ENCODE measurements at regions not wholly inside any gene's neighbourhood (a gene's known extent, or its start where the extent isn't known, plus 50 kb on each side); places are given as distances from the start of the nearest gene placed in this dataset.

DNA sequence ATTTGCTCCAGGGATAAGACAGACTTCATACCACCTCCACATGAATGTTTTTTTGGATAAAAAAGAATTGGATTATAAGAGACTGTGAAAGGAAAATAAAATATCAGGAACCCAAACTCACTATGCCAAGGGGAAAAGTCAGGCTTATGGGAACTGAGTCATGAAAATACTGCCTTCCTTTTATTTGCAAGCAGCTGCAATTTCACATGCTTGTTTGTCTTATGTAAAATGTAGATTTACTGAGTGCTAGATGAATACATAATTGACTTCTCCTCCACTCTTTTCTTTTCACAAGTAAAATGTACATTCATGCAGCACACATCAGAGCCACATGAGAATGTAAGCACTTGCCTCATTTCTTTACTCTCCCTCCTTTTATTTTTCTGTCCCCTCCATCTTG is 940.8 kb upstream of the MBL2 start:
- TF ChIP-seq, protein P1, sequence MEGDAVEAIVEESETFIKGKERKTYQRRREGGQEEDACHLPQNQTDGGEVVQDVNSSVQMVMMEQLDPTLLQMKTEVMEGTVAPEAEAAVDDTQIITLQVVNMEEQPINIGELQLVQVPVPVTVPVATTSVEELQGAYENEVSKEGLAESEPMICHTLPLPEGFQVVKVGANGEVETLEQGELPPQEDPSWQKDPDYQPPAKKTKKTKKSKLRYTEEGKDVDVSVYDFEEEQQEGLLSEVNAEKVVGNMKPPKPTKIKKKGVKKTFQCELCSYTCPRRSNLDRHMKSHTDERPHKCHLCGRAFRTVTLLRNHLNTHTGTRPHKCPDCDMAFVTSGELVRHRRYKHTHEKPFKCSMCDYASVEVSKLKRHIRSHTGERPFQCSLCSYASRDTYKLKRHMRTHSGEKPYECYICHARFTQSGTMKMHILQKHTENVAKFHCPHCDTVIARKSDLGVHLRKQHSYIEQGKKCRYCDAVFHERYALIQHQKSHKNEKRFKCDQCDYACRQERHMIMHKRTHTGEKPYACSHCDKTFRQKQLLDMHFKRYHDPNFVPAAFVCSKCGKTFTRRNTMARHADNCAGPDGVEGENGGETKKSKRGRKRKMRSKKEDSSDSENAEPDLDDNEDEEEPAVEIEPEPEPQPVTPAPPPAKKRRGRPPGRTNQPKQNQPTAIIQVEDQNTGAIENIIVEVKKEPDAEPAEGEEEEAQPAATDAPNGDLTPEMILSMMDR (conservative IDR thresholded peaks at IDR 0.05 in 1 of 2, IDR thresholded peaks at IDR 0.05 in 1 of 2; ENCODE audit: extremely low read depth in 1 of 2, insufficient read depth in 1 of 2, low read depth in 1 of 2, low read length in 2 of 2) = no peak
- TF ChIP-seq EZH2 (IDR thresholded peaks at IDR 0.05; ENCODE audit: borderline replicate concordance, low read length) = no peak
